SK-N-SH treated with all-trans-retinoic acid at 6 μM for 48 hours (cell line): ENCODE measurements at regions not wholly inside any gene's neighbourhood (a gene's known extent, or its start where the extent isn't known, plus 50 kb on each side); places are given as distances from the start of the nearest gene placed in this dataset.

Source experiments
- ATAC-seq: fragments of 200-7000 bp; cut with Tn5 transposase; 3 replicates; pipeline ENCODE4 v1.9.1; 2020; ENCODE audit warnings: mild to moderate bottlenecking, moderate library complexity
- ARNTL ChIP-seq: fragments of 450-650 bp; formaldehyde crosslinking; IDR thresholded peaks from 2 replicates; pipeline ENCODE4 v1.5.0; 2020; ENCODE audit warnings: low read depth, mild to moderate bottlenecking, moderate library complexity, borderline replicate concordance
- BACH2 ChIP-seq: fragments of 250-450 bp; sonication (Bioruptor Pico); IDR thresholded peaks from 2 replicates; pipeline ENCODE4 v1.9.0; 2021; ENCODE audit warnings: mild to moderate bottlenecking, borderline replicate concordance
- CREB5 ChIP-seq: fragments of 250-450 bp; sonication (Bioruptor Pico); IDR thresholded peaks from 2 replicates; pipeline ENCODE4 v1.5.1; 2020; ENCODE audit warnings: low read depth, mild to moderate bottlenecking, moderate library complexity
- CSRNP3 ChIP-seq: fragments of 250-450 bp; sonication (Bioruptor Pico); IDR thresholded peaks from 2 replicates; pipeline ENCODE4 v1.5.1; 2021; ENCODE audit warnings: mild to moderate bottlenecking, moderate library complexity
- ESRRG ChIP-seq: fragments of 250-450 bp; sonication (Bioruptor Pico); IDR thresholded peaks from 2 replicates; pipeline ENCODE4 v1.6.1; 2021; ENCODE audit warnings: mild to moderate bottlenecking
- GLIS3 ChIP-seq: fragments of 250-450 bp; sonication (Bioruptor Pico); IDR thresholded peaks from 2 replicates; pipeline ENCODE4 v1.5.0; 2020; ENCODE audit warnings: mild to moderate bottlenecking, moderate library complexity
- ISL1 ChIP-seq: fragments of 250-450 bp; sonication (Bioruptor Pico); IDR thresholded peaks from 2 replicates; pipeline ENCODE4 v2.1.2; 2022; ENCODE audit warnings: mild to moderate bottlenecking, moderate library complexity
- OSR1 ChIP-seq: fragments of 250-450 bp; sonication (Bioruptor Pico); IDR thresholded peaks from 2 replicates; pipeline ENCODE4 v1.8.0; 2022; ENCODE audit warnings: moderate library complexity, mild to moderate bottlenecking, inconsistent platforms
- PATZ1 ChIP-seq: fragments of 250-450 bp; sonication (Bioruptor Pico); IDR thresholded peaks from 2 replicates; pipeline ENCODE4 v1.8.0; 2020; ENCODE audit warnings: mild to moderate bottlenecking, moderate library complexity, borderline replicate concordance
- POU6F1 ChIP-seq: fragments of 250-450 bp; sonication (Bioruptor Pico); IDR thresholded peaks from 2 replicates; pipeline ENCODE4 v1.8.0; 2021; ENCODE audit warnings: low read depth, mild to moderate bottlenecking, moderate library complexity, borderline replicate concordance
- PPARA ChIP-seq: fragments of 250-450 bp; sonication (Bioruptor Pico); IDR thresholded peaks from 2 replicates; pipeline ENCODE4 v1.5.0; 2020; ENCODE audit warnings: mild to moderate bottlenecking, borderline replicate concordance
- SNAI2 ChIP-seq: fragments of 250-450 bp; sonication (Bioruptor Pico); IDR thresholded peaks from 2 replicates; pipeline ENCODE4 v1.5.0; 2020; ENCODE audit warnings: mild to moderate bottlenecking, moderate library complexity
- TCF4 ChIP-seq: fragments of 250-450 bp; sonication (Bioruptor Pico); IDR thresholded peaks from 2 replicates; pipeline ENCODE4 v1.8.0; 2021; ENCODE audit warnings: mild to moderate bottlenecking, moderate library complexity, borderline replicate concordance
- TOX ChIP-seq: fragments of 250-450 bp; sonication (Bioruptor Pico); IDR thresholded peaks from 2 replicates; pipeline ENCODE4 v1.8.0; 2021; ENCODE audit warnings: mild to moderate bottlenecking, moderate library complexity, borderline replicate concordance
- ZC3H10 ChIP-seq: fragments of 250-450 bp; sonication (Bioruptor Pico); IDR thresholded peaks from 2 replicates; pipeline ENCODE4 v1.5.1; 2021; ENCODE audit warnings: mild to moderate bottlenecking, moderate library complexity
- ZFP3 ChIP-seq: fragments of 250-450 bp; sonication (Bioruptor Pico); IDR thresholded peaks from 2 replicates; pipeline ENCODE4 v1.5.0; 2020; ENCODE audit warnings: mild to moderate bottlenecking, moderate library complexity
- ZFP30 ChIP-seq: fragments of 450-650 bp; formaldehyde crosslinking; IDR thresholded peaks from 2 replicates; pipeline ENCODE4 v1.5.0; 2022; ENCODE audit warnings: mild to moderate bottlenecking, moderate library complexity
- ZNF565 ChIP-seq: fragments of 450-650 bp; formaldehyde crosslinking; conservative IDR thresholded peaks from 2 replicates; pipeline ENCODE4 v1.5.0; 2020; ENCODE audit warnings: low read depth, mild to moderate bottlenecking, moderate library complexity
- ZNF70 ChIP-seq: fragments of 450-650 bp; formaldehyde crosslinking; IDR thresholded peaks from 2 replicates; pipeline ENCODE4 v1.5.0; 2020; ENCODE audit warnings: mild to moderate bottlenecking, moderate library complexity
- ZNF8 ChIP-seq: fragments of 450-650 bp; formaldehyde crosslinking; IDR thresholded peaks from 2 replicates; pipeline ENCODE4 v1.5.0; 2020; ENCODE audit warnings: mild to moderate bottlenecking, moderate library complexity

- ATAC-seq: peak; percentile 76
- TF ChIP-seq ISL1 (CRISPR knock-in tag) (0 out of 2 replicates have a peak, but pooled peaks have one; percentile 28), PATZ1 (CRISPR knock-in tag) (0 out of 2 replicates have a peak, but pooled peaks have one; percentile 57), BACH2 (CRISPR knock-in tag) (no peak), CSRNP3 (CRISPR knock-in tag) (no peak)
Observed at GRCh38 chr16:64362193-64362592, 759.7 kb downstream of the CDH11 start.

- ATAC-seq: peak; percentile 31; the same call in 2 of the 3 replicates
- TF ChIP-seq ARNTL (CRISPR knock-in tag) (no peak), ISL1 (CRISPR knock-in tag) (peak; percentile 76), ZFP30 (CRISPR knock-in tag) (no peak)
- TF ChIP-seq, all 23 proteins: peak for 1
Observed at GRCh38 chr16:64361753-64362152, 760.1 kb downstream of the CDH11 start.

GRCh38 chr16:64358291-64358690 is 763.6 kb downstream of the CDH11 start:
- ATAC-seq: no peak
- no peak for TF ChIP-seq BACH2 (CRISPR knock-in tag)

- peak; percentile 91 for ATAC-seq
- TF ChIP-seq ISL1 (CRISPR knock-in tag) (0 out of 2 replicates have a peak, but pooled peaks have one; percentile 18), PPARA (no peak), ZNF565 (CRISPR knock-in tag) (no peak), PATZ1 (CRISPR knock-in tag) (no peak), ZFP3 (no peak), BACH2 (CRISPR knock-in tag) (no peak), GLIS3 (no peak), ARNTL (CRISPR knock-in tag) (no peak)
- TF ChIP-seq, all 23 proteins: peak for 1
Observed at GRCh38 chr16:64356267-64356666, 765.6 kb downstream of the CDH11 start.

- TF ChIP-seq ARNTL (CRISPR knock-in tag) (no peak), ZC3H10 (CRISPR knock-in tag) (no peak), ZNF8 (no peak), POU6F1 (CRISPR knock-in tag) (no peak), ISL1 (CRISPR knock-in tag) (no peak), ZNF70 (CRISPR knock-in tag) (no peak), ESRRG (CRISPR knock-in tag) (no peak), CREB5 (no peak), BACH2 (CRISPR knock-in tag) (no peak), OSR1 (CRISPR knock-in tag) (no peak), TCF4 (CRISPR knock-in tag) (no peak), ZFP30 (CRISPR knock-in tag) (no peak), TOX (CRISPR knock-in tag) (no peak), PPARA (no peak), SNAI2 (CRISPR knock-in tag) (no peak), PATZ1 (CRISPR knock-in tag) (no peak), CSRNP3 (CRISPR knock-in tag) (no peak), ZNF565 (CRISPR knock-in tag) (no peak)
- no peak for ATAC-seq
Observed at GRCh38 chr16:64352246-64352645, 769.6 kb downstream of the CDH11 start.
